GM12878 (cell line): ENCODE measurements at regions not wholly inside any gene's neighbourhood (a gene's known extent, or its start where the extent isn't known, plus 50 kb on each side); places are given as distances from the start of the nearest gene placed in this dataset.

ENCODE experiments used
- CHD4 ChIP-seq: fragments of 200-600 bp; sonication (generic); IDR thresholded peaks from 2 replicates; pipeline ENCODE4 v1.6.1; 2016; ENCODE audit warnings: mild to moderate bottlenecking
- ESRRA ChIP-seq: IDR thresholded peaks from 2 replicates; pipeline ENCODE4 v1.6.1; 2012; ENCODE audit warnings: mild to moderate bottlenecking, low read length, improper control_type of control experiment
- EZH2 ChIP-seq: IDR thresholded peaks from 2 replicates; pipeline ENCODE4 v1.6.1; 2012; ENCODE audit warnings: low read depth, mild to moderate bottlenecking, control low read depth, inconsistent platforms, low read length, borderline replicate concordance; ENCODE audit not compliant: control insufficient read depth
- HDAC2 ChIP-seq: fragments of 200-600 bp; sonication (generic); IDR thresholded peaks from 2 replicates; pipeline ENCODE4 v1.6.1; 2017
- POLR2AphosphoS5 ChIP-seq: IDR thresholded peaks from 2 replicates; pipeline ENCODE4 v1.6.1; 2011; ENCODE audit warnings: mild to moderate bottlenecking, low read length, inconsistent platforms
- RCOR1 ChIP-seq: conservative IDR thresholded peaks from 2 replicates; pipeline ENCODE4 v1.6.1; 2012; ENCODE audit warnings: low read depth, low read length, improper control_type of control experiment
- SREBF1 ChIP-seq: IDR thresholded peaks from 2 replicates; pipeline ENCODE4 v1.6.1; 2012; ENCODE audit warnings: mild to moderate bottlenecking, low read length
- TAF1 ChIP-seq: IDR thresholded peaks from 2 replicates; pipeline ENCODE4 v1.6.1; 2011; ENCODE audit warnings: mild to moderate bottlenecking, low read depth, low read length, borderline replicate concordance

GRCh38 chr1:177431123-177431522 lies 260.4 kb downstream of the BRINP2 start:
- TF ChIP-seq SREBF1 (no peak), EZH2 (no peak), ESRRA (no peak), CHD4 (no peak), HDAC2 (no peak), POLR2AphosphoS5 (no peak), RCOR1 (no peak), TAF1 (no peak)
